ENCODE measurements at regions not wholly inside any gene's neighbourhood (a gene's known extent, or its start where the extent isn't known, plus 50 kb on each side); places are given as distances from the start of the nearest gene placed in this dataset.

GRCh38 chr2:23256643-23257042, 128.3 kb upstream of the KLHL29 start:
- TF ChIP-seq POLR2AphosphoS5 (IDR thresholded peaks at IDR 0.05; ENCODE audit: low read depth, low read length) (no peak), POLR2A (IDR thresholded peaks at IDR 0.05; ENCODE audit: low read depth, low read length) (no peak), TAF1 (IDR thresholded peaks at IDR 0.05; ENCODE audit: low read depth, low read length) (no peak), POU2F2 (IDR thresholded peaks at IDR 0.05; ENCODE audit: low read depth, low read length) (no peak), SPI1 (IDR thresholded peaks at IDR 0.05; ENCODE audit: low read depth, low read length) (no peak)
